GM18870 (cell line): ENCODE measurements at regions not wholly inside any gene's neighbourhood (a gene's known extent, or its start where the extent isn't known, plus 50 kb on each side); places are given as distances from the start of the nearest gene placed in this dataset.
"Not testable (repeated sequence)": the region's sequence is repeated elsewhere in the genome, so short reads cannot be mapped to it uniquely, and the experiment has no call there.

Experiments used
- ATAC-seq: cut with Tn5 transposase; IDR thresholded peaks from one replicate; pipeline ENCODE4 v1.9.1; 2021; ENCODE audit warnings: moderate library complexity; ENCODE audit not compliant: unreplicated experiment

- ATAC-seq, result no peak
Observed at GRCh38 chr2:61632276-61633169, 94.4 kb upstream of the XPO1 start.

GRCh38 chr2:61631321-61631720, 93.2 kb upstream of the XPO1 start:
- no peak for ATAC-seq

- ATAC-seq, result no peak
Observed at GRCh38 chr2:61626827-61627226, 88.7 kb upstream of the XPO1 start.

- no peak for ATAC-seq
Observed at GRCh38 chr2:61623747-61624146, 85.6 kb upstream of the XPO1 start.

GRCh38 chr2:61620244-61621159, 82.3 kb upstream of the XPO1 start:
- no peak for ATAC-seq

GRCh38 chr2:61619561-61619960, 81.4 kb upstream of the XPO1 start:
- ATAC-seq, result no peak

GRCh38 chr2:61617610-61618009, 79.5 kb upstream of the XPO1 start:
- ATAC-seq, result no peak

GRCh38 chr2:61605245-61605644, 67.1 kb upstream of the XPO1 start:
- ATAC-seq, result no peak

GRCh38 chr2:61604433-61604832, 66.3 kb upstream of the XPO1 start:
- no peak for ATAC-seq

- not testable (repeated sequence) for ATAC-seq
Observed at GRCh38 chr2:61598515-61599156, 60.5 kb upstream of the XPO1 start.

- ATAC-seq, result no peak
Observed at GRCh38 chr2:61597300-61598289, 59.4 kb upstream of the XPO1 start.

- not testable (repeated sequence) for ATAC-seq
Observed at GRCh38 chr2:61594201-61594600, 56.0 kb upstream of the XPO1 start.

GRCh38 chr2:61593648-61594047, 55.5 kb upstream of the XPO1 start:
- ATAC-seq, result not testable (repeated sequence)

- no peak for ATAC-seq
Observed at GRCh38 chr2:61590214-61590613, 52.1 kb upstream of the XPO1 start.

GRCh38 chr2:61588566-61588965, 50.4 kb upstream of the XPO1 start:
- no peak for ATAC-seq
